Gastroesophageal sphincter (tissue), 3 donors: ENCODE measurements at regions not wholly inside any gene's neighbourhood (a gene's known extent, or its start where the extent isn't known, plus 50 kb on each side); places are given as distances from the start of the nearest gene placed in this dataset.

ENCODE experiments used
- CTCF ChIP-seq, 4 experiments: fragments of 200-600 bp in 2 of 4; fragments of 450-650 bp in 2 of 4; sonication (generic) in 1 of 4; IDR thresholded peaks; one replicate each; pipeline ENCODE4 v1.5.1; 2017 to 2019; ENCODE audit warnings: antibody characterized with exemption in 4 of 4, mild to moderate bottlenecking in 2 of 4, moderate library complexity in 2 of 4
- EP300 ChIP-seq: sonication (generic); formaldehyde crosslinking; IDR thresholded peaks from one replicate; pipeline ENCODE4 v1.6.1; 2017; ENCODE audit warnings: antibody characterized with exemption, mild to moderate bottlenecking
- POLR2A ChIP-seq, 2 donors: fragments of 450-650 bp; IDR thresholded peaks; one replicate each; pipeline ENCODE4 v1.6.1; 2017; ENCODE audit warnings: antibody characterized with exemption in 2 of 2, mild to moderate bottlenecking in 2 of 2, moderate library complexity in 1 of 2

- no peak for TF ChIP-seq CTCF (IDR thresholded peaks at IDR 0.05)
- TF ChIP-seq EP300 = no peak
- no peak for TF ChIP-seq POLR2A (IDR thresholded peaks at IDR 0.05)
Measured at GRCh38 chr13:112254900-112255299, 121.3 kb upstream of the SPACA7 start.
